Activated T-cell treated with anti-CD3 and anti-CD28 coated beads, Interleukin-2, amount 50 U/mL, for 4 hours (primary cell): ENCODE measurements at regions not wholly inside any gene's neighbourhood (a gene's known extent, or its start where the extent isn't known, plus 50 kb on each side); places are given as distances from the start of the nearest gene placed in this dataset.

Source experiments
- ATAC-seq, 2 donors: fragments of 200-7000 bp; cut with Tn5 transposase; one replicate each; pipeline ENCODE4 v1.10.0; 2021
- DNase-seq: peaks from one replicate; pipeline ENCODE4 v3.0.0-alpha.2; 2020
- H3K27me3 Mint-ChIP-seq: one replicate; pipeline ENCODE4 v1.8.0; 2021; ENCODE audit warnings: low read depth, mixed read lengths
- H3K36me3 Mint-ChIP-seq: one replicate; pipeline ENCODE4 v1.8.0; 2022; ENCODE audit warnings: mixed read lengths; ENCODE audit not compliant: insufficient read depth
- H3K4me1 Mint-ChIP-seq: one replicate; pipeline ENCODE4 v1.8.0; 2021; ENCODE audit warnings: low read depth, mixed read lengths
- H3K4me3 Mint-ChIP-seq: one replicate; pipeline ENCODE4 v1.8.0; 2021; ENCODE audit warnings: mild to moderate bottlenecking, moderate library complexity, mixed read lengths
- H3K9me3 Mint-ChIP-seq: one replicate; pipeline ENCODE4 v1.8.0; 2021; ENCODE audit warnings: mixed read lengths

DNA sequence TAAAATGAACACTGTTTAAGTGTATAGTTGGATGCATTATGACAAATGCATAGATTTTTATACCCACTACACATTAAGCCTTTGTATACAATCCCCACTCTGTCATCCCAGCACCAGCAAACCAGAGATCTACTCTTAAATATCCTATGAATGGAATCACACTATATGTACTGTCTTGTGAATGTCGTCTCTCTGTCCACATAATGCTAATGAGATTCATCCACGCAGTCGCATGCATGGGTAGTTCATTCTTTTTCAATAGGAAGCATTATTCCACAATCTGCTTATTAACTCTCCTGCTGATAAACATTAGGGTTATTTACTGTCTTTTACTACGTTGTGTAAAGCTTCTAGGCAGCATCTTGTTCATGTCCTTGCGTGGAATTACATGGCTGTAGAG, 892.3 kb downstream of the LTN1 start:
- DNase-seq: no peak
- H3K4me1 Mint-ChIP-seq: no peaks in the 10 kb centered on the region
- no peak for ATAC-seq
- H3K27me3 Mint-ChIP-seq: no peaks in the 10 kb centered on the region
- H3K36me3 Mint-ChIP-seq: no peaks in the 10 kb centered on the region
- no peaks in the 10 kb centered on the region for H3K9me3 Mint-ChIP-seq
- no peak overlapping the region for H3K4me3 Mint-ChIP-seq

DNA sequence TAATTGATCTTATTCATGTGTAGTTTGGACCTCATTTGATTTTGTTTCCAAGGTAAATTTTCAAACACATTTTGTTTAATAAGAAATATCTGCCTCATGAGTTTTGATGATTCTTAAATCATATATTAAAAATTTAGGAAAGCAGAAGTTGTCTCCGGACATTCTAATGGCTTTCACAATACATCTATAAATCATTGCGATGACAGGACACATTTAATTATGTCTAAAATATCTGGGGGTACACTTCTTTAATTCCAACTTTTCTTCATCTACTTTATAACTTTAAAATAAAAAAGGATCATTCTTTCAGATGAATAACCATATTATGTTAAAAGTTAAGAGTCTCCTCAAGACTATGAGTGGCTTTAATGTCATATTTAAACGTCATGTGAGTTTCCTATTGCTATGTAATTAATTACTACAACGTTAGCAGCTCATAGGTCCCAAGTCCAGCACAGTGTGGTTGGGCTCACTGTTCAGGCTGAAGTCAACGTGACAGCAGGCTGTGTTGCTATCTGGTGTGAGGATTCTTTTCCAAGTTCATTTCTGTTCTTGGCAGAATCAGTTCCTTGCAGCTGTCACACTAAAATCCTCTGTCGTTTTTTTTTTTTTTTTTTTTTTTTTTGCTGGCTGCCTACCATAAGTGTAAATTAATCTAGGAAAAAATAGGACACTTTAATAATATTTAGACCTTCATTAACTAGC, 893.5 kb downstream of the LTN1 start:
- ATAC-seq (no peak), DNase-seq (no peak)
- H3K36me3 Mint-ChIP-seq: no peaks in the 10 kb centered on the region
- H3K4me3 Mint-ChIP-seq: no peak overlapping the region
- H3K9me3 Mint-ChIP-seq: no peaks in the 10 kb centered on the region
- H3K27me3 Mint-ChIP-seq: no peaks in the 10 kb centered on the region
- H3K4me1 Mint-ChIP-seq: no peaks in the 10 kb centered on the region

DNA sequence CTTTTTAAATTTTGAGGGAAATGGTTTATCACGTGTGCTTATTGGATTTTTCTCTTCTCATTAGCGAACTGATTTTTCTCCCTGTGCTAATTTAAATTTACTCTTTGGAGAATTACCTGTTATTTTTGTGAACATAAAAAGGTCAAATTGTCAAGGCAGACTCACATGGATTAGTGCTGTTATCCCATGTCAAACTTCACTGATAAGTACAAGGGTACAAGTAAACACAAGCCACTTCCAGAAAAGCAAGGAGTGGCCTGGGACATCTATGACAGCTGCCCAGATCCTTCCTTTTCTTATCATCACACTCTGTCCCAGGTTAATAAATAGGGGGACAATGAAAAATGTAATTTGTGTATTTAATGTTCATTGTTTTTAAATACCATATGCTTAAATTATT, 901.2 kb downstream of the LTN1 start:
- Mint-ChIP-seq H3K36me3 (no peaks in the 10 kb centered on the region), H3K9me3 (peaks cover 10% of the 10 kb centered on the region), H3K27me3 (no peaks in the 10 kb centered on the region), H3K4me3 (no peak overlapping the region), H3K4me1 (no peaks in the 10 kb centered on the region)
- no peak for ATAC-seq
- DNase-seq: no peak

DNA sequence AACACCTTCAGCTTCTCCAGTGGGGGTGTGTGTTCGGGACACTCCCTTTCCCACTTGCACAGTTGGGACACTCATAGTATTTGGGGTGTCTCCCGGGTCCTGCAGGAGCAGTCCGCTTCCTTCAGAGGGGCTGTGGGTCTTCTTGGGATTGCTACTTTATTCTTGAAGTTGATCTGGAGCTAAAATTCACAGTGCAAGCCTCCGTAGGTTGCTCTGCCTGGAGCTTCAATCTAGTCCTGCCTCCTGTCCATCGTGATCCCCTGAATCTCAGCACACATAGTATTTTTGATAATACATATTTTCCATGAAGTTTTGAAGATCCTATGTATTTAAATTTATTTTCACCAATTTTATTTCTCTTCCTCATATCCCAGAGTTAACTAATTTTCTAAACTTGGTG, 902.1 kb downstream of the LTN1 start:
- no peak for DNase-seq
- ATAC-seq: no peak
- Mint-ChIP-seq H3K27me3 (no peaks in the 10 kb centered on the region), H3K4me1 (no peaks in the 10 kb centered on the region), H3K36me3 (no peaks in the 10 kb centered on the region), H3K9me3 (peaks cover 10% of the 10 kb centered on the region), H3K4me3 (no peak overlapping the region)

DNA sequence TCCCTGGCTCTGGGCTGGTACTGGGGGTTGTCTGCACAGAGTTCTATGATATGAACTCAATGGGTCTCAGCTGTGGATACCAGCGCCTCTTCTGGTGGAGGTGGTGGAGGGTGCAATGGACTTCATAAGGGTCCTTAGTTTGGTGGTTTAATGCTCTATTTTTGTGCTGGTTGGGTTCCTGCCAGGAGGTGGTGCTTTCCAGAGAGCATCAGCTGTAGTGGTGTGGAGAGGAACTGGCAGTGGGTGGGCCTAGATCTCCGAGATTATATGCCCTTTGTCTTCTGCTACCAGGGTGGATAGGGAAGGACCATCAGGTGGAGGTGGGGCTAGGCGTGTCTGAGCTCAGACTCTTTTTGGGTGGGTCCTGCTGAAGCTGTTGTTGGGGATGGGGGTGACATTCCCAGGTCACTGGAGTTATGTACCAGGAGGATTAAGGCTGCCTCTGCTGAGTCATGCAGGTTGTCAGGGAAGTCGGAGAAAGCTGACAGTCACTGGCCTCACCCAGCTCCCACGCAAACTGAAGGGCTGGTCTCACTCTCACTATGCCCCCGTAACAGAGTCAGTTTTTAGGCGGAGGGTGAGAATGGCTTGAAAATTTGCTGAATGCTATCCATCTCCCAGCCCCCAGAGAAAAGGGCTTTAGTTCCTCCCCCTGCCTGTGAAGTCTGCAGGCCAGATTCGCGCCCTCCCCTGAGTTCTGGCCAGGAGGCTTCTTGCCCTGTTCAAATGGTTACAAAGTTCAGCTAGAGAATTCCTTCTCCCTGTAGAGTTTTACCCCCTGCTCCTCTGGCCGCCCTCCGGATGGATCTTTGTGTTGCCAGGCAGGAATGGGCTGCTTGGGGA, 902.9 kb downstream of the LTN1 start:
- no peaks in the 10 kb centered on the region for H3K36me3 Mint-ChIP-seq
- DNase-seq (no peak), ATAC-seq (no peak)
- H3K4me3 Mint-ChIP-seq: no peak overlapping the region
- H3K4me1 Mint-ChIP-seq: no peaks in the 10 kb centered on the region
- no peaks in the 10 kb centered on the region for H3K27me3 Mint-ChIP-seq
- peaks cover 10% of the 10 kb centered on the region for H3K9me3 Mint-ChIP-seq

DNA sequence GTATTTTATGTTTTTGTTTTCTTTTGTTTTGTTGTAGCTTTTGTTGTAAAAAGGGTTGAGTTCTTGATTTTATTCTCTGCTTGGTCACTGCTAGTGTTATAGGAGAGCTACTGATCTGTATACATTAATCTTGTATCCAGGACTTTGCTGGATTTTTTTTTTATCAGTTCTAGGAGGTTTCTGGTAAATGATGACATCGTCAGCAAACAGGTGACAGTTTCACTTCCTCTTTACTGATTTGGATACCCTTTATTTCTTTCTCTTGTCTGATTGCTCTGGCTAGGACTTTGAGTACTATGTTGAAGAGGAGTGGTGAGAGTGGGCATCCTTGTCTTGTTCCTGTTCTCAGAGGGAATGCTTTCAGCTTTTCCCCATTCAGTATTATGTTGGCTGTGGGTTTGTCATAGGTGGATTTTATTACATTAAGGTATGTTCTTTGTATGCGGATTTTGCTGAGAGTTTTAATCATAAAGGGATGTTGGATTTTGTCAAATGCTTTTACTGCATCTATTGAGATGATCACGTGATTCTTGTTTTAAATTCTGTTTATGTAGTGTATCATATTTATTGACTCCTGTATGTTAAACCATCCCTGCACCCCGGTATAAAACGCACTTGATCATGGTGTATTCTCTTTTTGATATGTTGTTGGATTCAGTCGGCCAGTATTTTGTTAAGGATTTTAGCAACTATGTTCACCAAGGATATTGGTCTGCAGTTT, 905.7 kb downstream of the LTN1 start:
- no peak overlapping the region for H3K4me3 Mint-ChIP-seq
- H3K4me1 Mint-ChIP-seq: no peaks in the 10 kb centered on the region
- H3K9me3 Mint-ChIP-seq: peaks cover 10% of the 10 kb centered on the region

DNA sequence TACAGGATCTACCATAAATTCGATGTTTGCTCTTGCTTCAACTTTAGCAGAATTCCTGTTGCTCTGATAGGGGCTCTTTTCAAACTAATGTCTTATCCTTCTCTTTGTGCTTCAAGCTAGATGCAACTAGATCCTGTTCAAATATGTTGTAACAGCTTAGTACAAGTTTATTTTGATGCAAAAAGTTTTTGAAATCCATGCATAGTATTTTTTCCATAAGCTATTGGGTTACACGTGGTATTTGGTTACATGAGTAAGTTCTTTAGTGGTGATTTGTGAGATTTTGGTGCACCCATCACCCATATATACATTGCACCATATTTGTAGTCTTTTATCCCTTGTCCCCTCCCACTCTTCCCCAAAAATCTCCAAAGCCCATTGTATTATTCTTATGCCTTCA, 907.7 kb downstream of the LTN1 start:
- H3K27me3 Mint-ChIP-seq: no peaks in the 10 kb centered on the region
- no peak for ATAC-seq
- no peaks in the 10 kb centered on the region for H3K36me3 Mint-ChIP-seq

More for the DNA sequence above, 905.7 kb downstream of the LTN1 start:
- no peak for DNase-seq
- no peak for ATAC-seq
- H3K27me3 Mint-ChIP-seq: no peaks in the 10 kb centered on the region
- H3K36me3 Mint-ChIP-seq: no peaks in the 10 kb centered on the region

DNA sequence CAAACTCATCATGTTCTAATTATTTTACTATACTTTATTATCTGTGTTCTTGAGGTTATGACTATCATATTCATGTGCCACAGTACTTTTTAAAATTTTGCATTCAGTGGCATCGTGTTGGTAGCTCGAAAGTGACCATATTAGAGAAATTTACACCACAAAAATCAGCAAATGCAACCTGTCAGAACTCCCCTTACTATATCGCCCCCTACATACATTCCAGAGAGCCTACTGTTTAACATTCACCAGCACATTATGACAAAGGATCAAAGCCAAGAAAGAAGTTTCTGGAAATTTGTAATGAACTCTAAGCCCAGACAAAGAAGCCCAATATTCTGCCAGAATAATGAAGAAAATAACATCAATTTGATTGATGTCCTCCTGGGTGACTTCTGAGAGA, 909.3 kb downstream of the LTN1 start:
- Mint-ChIP-seq H3K36me3 (no peaks in the 10 kb centered on the region), H3K4me3 (no peak overlapping the region), H3K27me3 (no peaks in the 10 kb centered on the region), H3K9me3 (peaks cover 5% of the 10 kb centered on the region), H3K4me1 (no peaks in the 10 kb centered on the region)
- no peak for DNase-seq
- ATAC-seq: no peak

More for the DNA sequence above, 907.7 kb downstream of the LTN1 start:
- DNase-seq: no peak
- H3K4me3 Mint-ChIP-seq: no peak overlapping the region
- no peaks in the 10 kb centered on the region for H3K4me1 Mint-ChIP-seq
- H3K9me3 Mint-ChIP-seq: peaks cover 10% of the 10 kb centered on the region

DNA sequence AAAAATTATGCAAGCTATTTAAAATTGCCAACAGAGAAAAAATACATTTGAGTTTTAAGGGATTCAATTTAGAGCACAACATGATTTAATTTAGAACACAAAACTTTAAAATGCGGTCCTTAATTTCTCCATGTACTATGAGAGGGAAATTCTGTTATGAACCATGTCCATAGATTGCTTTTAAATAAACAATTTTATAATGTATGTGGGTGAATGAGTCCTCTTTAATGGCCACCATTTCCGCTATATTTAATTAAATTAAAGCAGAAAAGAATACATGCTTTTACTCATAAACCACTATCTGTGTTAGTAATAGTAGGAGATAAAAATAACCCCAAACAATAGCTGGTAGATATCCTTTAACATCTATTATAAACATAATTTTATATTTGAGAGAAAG, 914.6 kb downstream of the LTN1 start:
- no peaks in the 10 kb centered on the region for H3K4me1 Mint-ChIP-seq
- no peaks in the 10 kb centered on the region for H3K27me3 Mint-ChIP-seq
- no peak overlapping the region for H3K4me3 Mint-ChIP-seq
- ATAC-seq: no peak
- DNase-seq: no peak
- H3K9me3 Mint-ChIP-seq: no peaks in the 10 kb centered on the region
- no peaks in the 10 kb centered on the region for H3K36me3 Mint-ChIP-seq

DNA sequence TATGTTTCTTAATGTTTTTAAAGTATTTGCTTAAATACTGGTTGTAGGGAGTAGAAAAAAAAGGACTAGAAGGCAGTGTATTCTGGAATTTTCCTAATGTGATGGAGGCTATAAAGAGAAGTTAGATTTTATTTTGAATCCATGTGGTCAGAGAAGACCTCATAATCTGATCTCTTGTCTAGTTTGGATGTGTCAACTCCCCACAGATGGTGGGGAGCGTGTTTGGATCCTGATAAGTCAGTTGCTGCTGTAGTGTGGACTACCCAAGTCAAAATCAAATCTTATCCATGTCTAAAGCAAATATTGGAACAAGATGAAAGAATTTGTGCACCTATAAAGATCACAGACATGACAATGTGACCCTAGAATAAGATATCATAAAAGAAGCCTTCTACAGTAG, 918.0 kb downstream of the LTN1 start:
- peaks cover 4% of the 10 kb centered on the region for H3K9me3 Mint-ChIP-seq
- no peaks in the 10 kb centered on the region for H3K27me3 Mint-ChIP-seq
- no peaks in the 10 kb centered on the region for H3K36me3 Mint-ChIP-seq

DNA sequence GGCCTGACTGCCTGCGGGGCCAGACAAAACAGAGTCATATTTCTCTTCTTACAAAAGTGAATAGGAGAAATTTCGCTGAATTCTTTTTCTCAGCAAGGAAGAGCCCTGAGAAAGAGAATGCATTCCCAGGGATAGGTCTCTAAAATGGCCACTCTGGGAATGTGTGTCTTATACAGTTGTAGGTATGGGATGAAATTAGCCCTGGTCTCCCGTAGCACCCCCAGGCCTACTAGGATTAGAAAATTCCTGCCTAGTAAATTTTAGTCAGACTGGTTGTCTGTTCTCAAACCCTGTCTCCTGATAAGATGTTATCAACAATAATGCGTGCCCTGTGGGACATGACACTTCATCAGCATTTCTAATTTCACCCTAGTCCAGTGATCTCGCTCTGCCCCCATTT, 920.1 kb downstream of the LTN1 start:
- no peak for DNase-seq
- H3K4me1 Mint-ChIP-seq: no peaks in the 10 kb centered on the region
- peaks cover 4% of the 10 kb centered on the region for H3K9me3 Mint-ChIP-seq
- no peak for ATAC-seq
- H3K27me3 Mint-ChIP-seq: no peaks in the 10 kb centered on the region
- H3K36me3 Mint-ChIP-seq: no peaks in the 10 kb centered on the region
- H3K4me3 Mint-ChIP-seq: no peak overlapping the region

More for the DNA sequence above, 918.0 kb downstream of the LTN1 start:
- DNase-seq (no peak), ATAC-seq (no peak)
- Mint-ChIP-seq H3K4me3 (no peak overlapping the region), H3K4me1 (no peaks in the 10 kb centered on the region)

DNA sequence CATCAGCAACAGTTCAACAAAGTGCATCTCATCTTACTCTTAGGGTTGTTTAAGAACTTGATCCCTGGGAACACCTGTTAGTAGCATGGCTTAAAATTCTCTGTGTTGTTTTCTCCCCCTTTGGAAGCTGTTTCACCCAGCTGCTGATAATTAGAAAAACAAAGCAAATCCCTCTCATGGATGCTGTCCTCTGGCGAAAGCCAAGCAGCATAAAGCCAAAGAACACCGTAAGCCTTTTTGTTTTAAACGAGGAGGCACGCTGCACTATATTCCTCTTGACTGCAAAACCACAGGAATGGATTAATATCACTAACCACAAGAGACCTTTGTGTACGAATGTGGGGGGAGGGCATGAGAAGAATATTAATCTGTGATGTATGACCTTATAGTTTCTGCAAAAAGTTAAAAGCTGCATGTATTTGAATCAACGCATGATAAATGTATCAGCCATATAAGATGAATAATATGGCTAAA, 923.2 kb downstream of the LTN1 start:
- Mint-ChIP-seq H3K4me3 (no peak overlapping the region), H3K4me1 (peaks cover 2% of the 10 kb centered on the region), H3K36me3 (no peaks in the 10 kb centered on the region), H3K27me3 (no peaks in the 10 kb centered on the region), H3K9me3 (peaks cover 4% of the 10 kb centered on the region)
- no peak for DNase-seq
- ATAC-seq: no peak

DNA sequence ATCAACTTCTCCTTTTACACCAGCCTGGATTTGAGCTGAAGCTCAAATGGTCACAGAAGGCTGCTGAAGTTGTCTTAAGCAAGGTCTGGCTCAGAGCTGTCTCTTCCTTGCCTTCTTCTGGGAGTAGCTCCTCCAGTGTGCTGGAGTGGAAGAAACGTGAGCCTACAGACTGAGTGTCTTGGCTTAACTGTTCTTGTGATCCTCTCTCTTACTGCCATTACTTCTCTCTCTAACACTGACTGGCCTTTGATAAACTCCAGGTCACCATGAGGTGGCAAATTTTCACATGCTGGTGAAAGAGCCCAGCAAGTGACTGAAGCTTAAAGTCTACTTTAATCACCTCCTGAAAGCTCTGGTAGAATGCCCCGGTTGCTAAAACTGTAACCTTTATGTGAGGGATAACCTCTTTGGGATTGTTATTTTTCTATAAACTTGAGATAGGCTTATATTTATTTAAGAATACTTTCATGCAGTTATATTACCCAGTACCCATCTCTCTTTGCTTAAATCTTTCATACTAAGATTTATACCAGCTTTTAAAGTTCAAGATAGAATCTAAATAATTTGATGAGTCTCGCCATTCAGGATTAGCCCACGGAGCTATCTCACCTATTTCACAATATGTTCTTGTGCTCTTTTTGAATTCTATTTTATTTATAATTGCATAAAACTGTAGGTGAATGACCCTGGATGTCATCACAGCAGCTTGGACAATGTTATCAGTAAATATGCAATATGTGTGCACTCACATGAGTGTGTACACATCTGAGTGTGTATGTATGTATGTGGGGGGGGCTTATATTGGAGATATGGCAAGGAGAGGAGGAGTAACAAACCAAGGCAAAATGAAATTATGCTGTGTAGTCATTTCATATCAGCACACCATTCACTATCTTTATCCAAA, 924.0 kb downstream of the LTN1 start:
- H3K4me3 Mint-ChIP-seq: no peak overlapping the region
- H3K4me1 Mint-ChIP-seq: peaks cover 2% of the 10 kb centered on the region
- H3K36me3 Mint-ChIP-seq: no peaks in the 10 kb centered on the region
- no peak for DNase-seq
- H3K9me3 Mint-ChIP-seq: peaks cover 4% of the 10 kb centered on the region
- no peak for ATAC-seq
- H3K27me3 Mint-ChIP-seq: no peaks in the 10 kb centered on the region
